ENCODE measurements at regions not wholly inside any gene's neighbourhood (a gene's known extent, or its start where the extent isn't known, plus 50 kb on each side); places are given as distances from the start of the nearest gene placed in this dataset.

DNA sequence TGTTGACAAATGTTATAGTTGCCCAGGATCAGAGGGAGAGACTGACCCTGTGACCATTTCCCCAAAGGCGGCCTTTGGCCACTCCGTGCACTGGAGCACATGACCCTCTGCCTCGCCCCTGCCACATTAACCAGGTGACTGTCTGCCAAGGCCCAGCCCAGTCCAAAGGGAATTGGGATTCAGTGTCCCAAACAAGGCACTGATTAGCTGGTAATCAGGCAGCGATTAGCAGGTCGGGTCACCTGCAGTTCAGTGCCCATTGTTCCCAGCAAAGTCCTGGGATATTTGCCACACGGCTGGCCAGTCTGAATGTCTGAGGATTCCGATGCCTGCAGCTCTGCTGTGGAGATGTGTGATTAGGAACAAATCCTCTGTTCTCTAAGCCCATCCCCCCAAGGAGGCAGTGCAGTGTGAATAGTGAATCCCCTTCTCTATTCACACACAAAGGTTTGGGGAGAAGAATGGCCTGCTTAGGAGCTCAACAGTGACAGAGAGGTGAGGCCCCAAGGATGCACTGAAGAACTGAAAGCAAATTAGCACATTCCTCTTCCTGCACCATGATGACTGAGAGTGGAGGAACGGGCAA is 123.1 kb upstream of the MAF start:
- no peak for TF ChIP-seq CTCF (IDR thresholded peaks at IDR 0.05)
- no peak for TF ChIP-seq EZH2 (IDR thresholded peaks at IDR 0.05; ENCODE audit: borderline replicate concordance, insufficient read depth, low read depth, low read length, poor library complexity, severe bottlenecking)
